H1 (cell line): ENCODE measurements at regions not wholly inside any gene's neighbourhood (a gene's known extent, or its start where the extent isn't known, plus 50 kb on each side); places are given as distances from the start of the nearest gene placed in this dataset.

Experiments
- CTCF ChIA-PET: fragments of 300-600 bp; sonication (Branson Sonifier 250); formaldehyde crosslinking; loops from one replicate; lab custom pipeline; 2021; ENCODE audit not compliant: partially characterized antibody; lab: Charles Lee
- POLR2A ChIA-PET: fragments of 300-600 bp; sonication (Branson Sonifier 250); formaldehyde crosslinking; loops from one replicate; lab custom pipeline; 2021; ENCODE audit warnings: inconsistent platforms; ENCODE audit not compliant: partially characterized antibody; lab: Charles Lee
- DNase-seq, 2 experiments: peaks; one replicate each; pipeline versions ENCODE4 v3.0.0 to v3.0.0-alpha.2; 2010 to 2022; ENCODE audit warnings: low spot score in 2 of 2, low read depth in 1 of 2, mixed read lengths in 1 of 2
- FAIRE-seq: peaks from 2 replicates; lab custom pipeline; 2011; peaks lifted over from hg19 to GRCh38; lab: Jason Lieb, UNC
- H2AFZ ChIP-seq: 2 replicates; pipeline ENCODE4 v1.8.1; 2012; ENCODE audit warnings: low read length, inconsistent platforms
- H2AK5ac ChIP-seq: 2 replicates; pipeline ENCODE4 v1.6.1; 2013; ENCODE audit warnings: low read depth, low read length
- H2BK120ac ChIP-seq: replicated peaks from 2 replicates; pipeline ENCODE3; 2013; ENCODE audit warnings: low read depth, low read length, inconsistent platforms
- H2BK12ac ChIP-seq: 2 replicates; pipeline ENCODE4 v1.6.1; 2013; ENCODE audit warnings: low read depth, low read length
- H2BK15ac ChIP-seq: 2 replicates; pipeline ENCODE4 v1.6.1; 2013; ENCODE audit warnings: low read length
- H2BK20ac ChIP-seq: 2 replicates; pipeline ENCODE4 v1.6.1; 2013; ENCODE audit warnings: low read length
- H2BK5ac ChIP-seq: 2 replicates; pipeline ENCODE4 v1.6.1; 2013; ENCODE audit warnings: low read depth, low read length
- H3K14ac ChIP-seq: 2 replicates; pipeline ENCODE4 v1.6.1; 2013; ENCODE audit warnings: inconsistent platforms; ENCODE audit not compliant: insufficient read length
- H3K18ac ChIP-seq: 2 replicates; pipeline ENCODE4 v1.6.1; 2013; ENCODE audit warnings: low read length; ENCODE audit errors: extremely low read depth
- H3K23ac ChIP-seq: 2 replicates; pipeline ENCODE4 v1.6.1; 2013; ENCODE audit warnings: inconsistent platforms; ENCODE audit not compliant: insufficient read length
- H3K23me2 ChIP-seq: 2 replicates; pipeline ENCODE4 v1.6.1; 2013; ENCODE audit warnings: low read depth, low read length
- H3K27ac ChIP-seq: 2 replicates; pipeline ENCODE4 v1.6.1; 2011; ENCODE audit warnings: low read depth, low read length, inconsistent platforms
- H3K27me3 ChIP-seq, 4 experiments: replicated peaks in 1 of 4; 1 replicate in 1 of 4; 2 replicates in 3 of 4; pipeline versions ENCODE4 v1.6.1 to v1.8.1; 2011 to 2013; ENCODE audit warnings: low read length in 3 of 4, mild to moderate bottlenecking in 3 of 4, inconsistent platforms in 2 of 4, mixed read lengths in 2 of 4, moderate library complexity in 1 of 4; ENCODE audit not compliant: control insufficient read depth in 3 of 4, insufficient read depth in 3 of 4; ENCODE audit errors: extremely low read depth in 1 of 4
- H3K36me3 ChIP-seq, 4 experiments: 2 replicates each; pipeline versions ENCODE4 v1.6.1 to v1.8.1; 2011 to 2013; ENCODE audit warnings: mild to moderate bottlenecking in 4 of 4, low read length in 3 of 4, moderate library complexity in 2 of 4, control low read depth in 1 of 4, inconsistent platforms in 1 of 4; ENCODE audit not compliant: insufficient read depth in 4 of 4, control insufficient read depth in 2 of 4
- H3K4ac ChIP-seq: replicated peaks from 2 replicates; pipeline ENCODE3; 2013; ENCODE audit warnings: low read length, low read depth, mixed read lengths, inconsistent platforms; ENCODE audit not compliant: insufficient read length
- H3K4me1 ChIP-seq, 4 experiments: replicated peaks in 1 of 4; 1 replicate in 1 of 4; 2 replicates in 3 of 4; pipeline versions ENCODE4 v1.6.1 to v1.8.1; 2011 to 2013; ENCODE audit warnings: low read length in 3 of 4, inconsistent platforms in 2 of 4, mixed read lengths in 1 of 4; ENCODE audit not compliant: insufficient read depth in 4 of 4, control insufficient read depth in 3 of 4
- H3K4me2 ChIP-seq, 2 experiments: 2 replicates each; pipeline versions ENCODE4 v1.6.1 to v1.8.1; 2011 to 2013; ENCODE audit warnings: low read depth in 2 of 2, low read length in 2 of 2, control low read depth in 1 of 2, inconsistent platforms in 1 of 2, mild to moderate bottlenecking in 1 of 2; ENCODE audit not compliant: insufficient read depth in 1 of 2
- H3K4me3 ChIP-seq, 4 experiments: fragments of 200-600, 300-600 bp in 1 of 4; sonication (generic), shearing (Covaris generic), sonication (Bioruptor Twin) in 1 of 4; 2 replicates each; pipeline versions ENCODE4 v1.5.1 to v1.8.1; 2011 to 2016; ENCODE audit warnings: low read length in 4 of 4, low read depth in 3 of 4, control low read depth in 2 of 4, inconsistent platforms in 2 of 4, mild to moderate bottlenecking in 2 of 4, mixed read lengths in 1 of 4, moderate library complexity in 1 of 4; ENCODE audit not compliant: insufficient read depth in 2 of 4; ENCODE audit errors: extremely low read depth in 1 of 4
- H3K56ac ChIP-seq: replicated peaks from 2 replicates; pipeline ENCODE3; 2013; ENCODE audit warnings: low read depth, mild to moderate bottlenecking, mixed read lengths, low read length, inconsistent platforms; ENCODE audit not compliant: insufficient read length
- H3K79me1 ChIP-seq: 2 replicates; pipeline ENCODE4 v1.6.1; 2013; ENCODE audit warnings: low read depth, low read length, control low read depth
- H3K79me2 ChIP-seq, 2 experiments: 2 replicates each; pipeline versions ENCODE4 v1.6.1 to v1.8.1; 2012 to 2013; ENCODE audit warnings: low read length in 2 of 2, mild to moderate bottlenecking in 2 of 2, inconsistent platforms in 1 of 2; ENCODE audit not compliant: insufficient read depth in 2 of 2, control insufficient read depth in 1 of 2
- H3K9ac ChIP-seq, 4 experiments: replicated peaks in 1 of 4; 1 replicate in 1 of 4; 2 replicates in 3 of 4; pipeline versions ENCODE4 v1.6.1 to v1.8.1; 2011 to 2013; ENCODE audit warnings: low read depth in 3 of 4, low read length in 3 of 4, control low read depth in 2 of 4, mild to moderate bottlenecking in 2 of 4, moderate library complexity in 2 of 4, inconsistent platforms in 1 of 4; ENCODE audit errors: extremely low read depth in 1 of 4
- H3K9me3 ChIP-seq, 2 experiments: 2 replicates each; pipeline versions ENCODE4 v1.6.1 to v1.8.1; 2012 to 2013; ENCODE audit warnings: mild to moderate bottlenecking in 2 of 2, moderate library complexity in 2 of 2, control low read depth in 1 of 2, inconsistent platforms in 1 of 2, low read depth in 1 of 2, low read length in 1 of 2, mixed read lengths in 1 of 2; ENCODE audit not compliant: insufficient read depth in 2 of 2
- H4K20me1 ChIP-seq, 2 experiments: replicated peaks in 1 of 2; 2 replicates each; pipeline versions ENCODE3 to v1.8.1; 2011 to 2013; ENCODE audit warnings: inconsistent platforms in 2 of 2, low read length in 2 of 2, mild to moderate bottlenecking in 1 of 2; ENCODE audit not compliant: insufficient read depth in 2 of 2, control insufficient read depth in 1 of 2
- H4K5ac ChIP-seq: 2 replicates; pipeline ENCODE4 v1.6.1; 2013; ENCODE audit warnings: low read length, low read depth, mixed read lengths, inconsistent platforms; ENCODE audit not compliant: insufficient read length
- H4K8ac ChIP-seq: 2 replicates; pipeline ENCODE4 v1.8.0; 2013; ENCODE audit warnings: mild to moderate bottlenecking, moderate library complexity, low read length, inconsistent platforms; ENCODE audit not compliant: insufficient read depth; ENCODE audit errors: extremely low read depth
- H4K91ac ChIP-seq: replicated peaks from 2 replicates; pipeline ENCODE3; 2013; ENCODE audit warnings: low read length, mixed read lengths, inconsistent platforms; ENCODE audit not compliant: insufficient read length
- ASH2L ChIP-seq: fragments of 200-600, 300-600 bp; sonication (generic); IDR thresholded peaks from one replicate; pipeline ENCODE4 v1.7.1; 2017; ENCODE audit warnings: low read length
- CHD2 ChIP-seq: IDR thresholded peaks from 2 replicates; pipeline ENCODE4 v1.6.1; 2012; ENCODE audit warnings: low read length, improper control_type of control experiment
- CREB1 ChIP-seq: IDR thresholded peaks from 2 replicates; pipeline ENCODE4 v1.6.1; 2012; ENCODE audit warnings: inconsistent platforms
- EP300 ChIP-seq, 2 experiments: IDR thresholded peaks; 1 replicate in 1 of 2; 2 replicates in 1 of 2; pipeline ENCODE4 v1.6.1; 2011 to 2012; ENCODE audit warnings: low read depth in 2 of 2, low read length in 2 of 2, mild to moderate bottlenecking in 2 of 2, borderline replicate concordance in 1 of 2, inconsistent platforms in 1 of 2, moderate library complexity in 1 of 2
- GABPA ChIP-seq: IDR thresholded peaks from 2 replicates; pipeline ENCODE4 v1.6.1; 2011; ENCODE audit warnings: mild to moderate bottlenecking, low read length, moderate library complexity, borderline replicate concordance; ENCODE audit not compliant: insufficient read depth
- JUND ChIP-seq: IDR thresholded peaks from 2 replicates; pipeline ENCODE4 v1.6.1; 2011; ENCODE audit warnings: mild to moderate bottlenecking, improper control_type of control experiment, low read length
- KDM4A ChIP-seq: IDR thresholded peaks from one replicate; pipeline ENCODE4 v1.7.1; 2012; ENCODE audit warnings: low read depth, mild to moderate bottlenecking, moderate library complexity, low read length, inconsistent platforms; ENCODE audit not compliant: severe bottlenecking
- RFX5 ChIP-seq: IDR thresholded peaks from 2 replicates; pipeline ENCODE4 v1.6.1; 2011; ENCODE audit warnings: low read depth, low read length, improper control_type of control experiment, borderline replicate concordance
- RNF2 ChIP-seq: fragments of 200-900, 300-1000 bp; sonication (generic); IDR thresholded peaks from 2 replicates; pipeline ENCODE4 v1.7.1; 2016; ENCODE audit warnings: borderline replicate concordance, low read depth, mild to moderate bottlenecking, antibody characterized with exemption, low read length; ENCODE audit not compliant: poor library complexity, severe bottlenecking; ENCODE audit errors: missing control alignments
- SP2 ChIP-seq: IDR thresholded peaks from 2 replicates; pipeline ENCODE4 v1.6.1; 2012; ENCODE audit warnings: mild to moderate bottlenecking, low read length, inconsistent platforms
- SRF ChIP-seq: IDR thresholded peaks from 2 replicates; pipeline ENCODE4 v1.6.1; 2011; ENCODE audit warnings: mild to moderate bottlenecking, low read depth, low read length, moderate library complexity
- TAF7 ChIP-seq: optimal IDR thresholded peaks from 2 replicates; pipeline ENCODE3; 2011; ENCODE audit warnings: low read depth, mild to moderate bottlenecking, inconsistent platforms, low read length, moderate library complexity, borderline replicate concordance
- WGBS, 2 experiments: shearing (Covaris generic) in 1 of 2; methylation state at CpG; one replicate each; pipeline versions ENCODE4 v1.1.6 to v1.1.7; 2013 to 2015; ENCODE audit warnings: low lambda C conversion rate in 2 of 2, mixed read lengths in 2 of 2, inconsistent platforms in 1 of 2, low coverage in 1 of 2, missing lambda C conversion rate in 1 of 2; ENCODE audit not compliant: insufficient replicate concordance in 2 of 2, insufficient coverage in 1 of 2, insufficient read length in 1 of 2; ENCODE audit errors: extremely low coverage in 1 of 2, missing lambda C conversion rate in 1 of 2; 5-methylcytosine and 5-hydroxymethylcytosine counted together
- TF ChIP-seq, protein P1 (sequence below): IDR thresholded peaks from 2 replicates; pipeline ENCODE4 v1.6.1; 2012; ENCODE audit warnings: low read length, inconsistent platforms

DNA sequence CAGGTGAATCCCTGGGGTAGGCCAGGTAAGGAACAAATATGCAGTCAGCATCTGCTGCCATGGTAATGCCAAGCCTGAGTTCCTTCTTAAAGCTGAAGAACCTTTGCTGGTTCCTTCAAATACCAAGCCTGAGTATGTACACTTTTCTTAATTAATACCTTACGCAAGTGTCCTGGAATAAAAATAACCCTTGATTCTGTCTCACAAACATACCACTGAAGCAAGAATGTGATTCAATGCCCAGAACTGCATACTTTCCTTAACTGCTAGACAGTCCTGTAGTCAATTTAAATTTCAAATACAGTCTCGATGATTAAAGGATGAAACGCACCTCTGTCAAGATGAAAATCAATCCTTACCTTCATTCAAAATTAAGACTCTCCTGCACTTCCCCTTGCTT is 634.0 kb upstream of the CHRM3 start:
- no peak overlapping the region for H3K9ac ChIP-seq
- H3K23me2 ChIP-seq, result no peaks in the 10 kb centered on the region
- WGBS, 2 experiments, result 83% methylated on average over 3 of the region's 3 CpGs; no CpG with 5 or more reads in 1 of the 2 experiments
- 0 out of 2 replicates have a peak overlapping the region, but pooled peaks have one; percentile 22 for H3K27ac ChIP-seq
- DNase-seq, result no peak
- no peak overlapping the region; the same call in 1 of the 2 replicates for H3K18ac ChIP-seq
- ChIA-PET CTCF (no interaction called here), POLR2A (no interaction called here)
- no peaks in the 10 kb centered on the region for H3K27me3 ChIP-seq
- no peak for FAIRE-seq
- H3K56ac ChIP-seq, result no peak overlapping the region
- H2AK5ac ChIP-seq, result no peak overlapping the region
- no peak overlapping the region for H4K91ac ChIP-seq
- H3K9me3 ChIP-seq, result no peaks in the 10 kb centered on the region; a peak in 1 of 4 replicates
- no peaks in the 10 kb centered on the region for H3K79me2 ChIP-seq
- H2BK12ac ChIP-seq, result no peak overlapping the region
- no peak overlapping the region for H2BK15ac ChIP-seq
- H2BK5ac ChIP-seq, result no peak overlapping the region
- H3K4me2 ChIP-seq, result 0 out of 4 replicates have a peak overlapping the region, but pooled peaks of 1 of the 2 experiments have one; percentile 50
- no peak overlapping the region for H2BK120ac ChIP-seq
- no peak overlapping the region for H2AFZ ChIP-seq
- no peak overlapping the region for H4K8ac ChIP-seq
- no peak overlapping the region for H3K23ac ChIP-seq
- peaks cover 1 to 13% (median 8%) of the 10 kb centered on the region in 4 experiments; a peak in 4 of 7 replicates for H3K4me1 ChIP-seq
- H3K4me3 ChIP-seq, result no peak overlapping the region
- no peak overlapping the region for H3K14ac ChIP-seq
- no peak overlapping the region for H3K4ac ChIP-seq
- peak overlapping the region; percentile 54 for H4K5ac ChIP-seq
- no peaks in the 10 kb centered on the region for H3K36me3 ChIP-seq
- H4K20me1 ChIP-seq, result no peaks in the 10 kb centered on the region
- H3K79me1 ChIP-seq, result no peaks in the 10 kb centered on the region
- 0 out of 2 replicates have a peak overlapping the region, but pooled peaks have one; percentile 9 for H2BK20ac ChIP-seq
- TF ChIP-seq SP2 (no peak), SRF (no peak), RFX5 (no peak), ASH2L (no peak), KDM4A (no peak), JUND (no peak), TAF7 (no peak), CHD2 (no peak), EP300 (IDR thresholded peaks at IDR 0.05; ENCODE audit: borderline replicate concordance in 1 of 2, low read depth in 2 of 2, low read length in 2 of 2) (no peak), RNF2 (no peak), CREB1 (no peak), GABPA (no peak)
- TF ChIP-seq, protein P1, sequence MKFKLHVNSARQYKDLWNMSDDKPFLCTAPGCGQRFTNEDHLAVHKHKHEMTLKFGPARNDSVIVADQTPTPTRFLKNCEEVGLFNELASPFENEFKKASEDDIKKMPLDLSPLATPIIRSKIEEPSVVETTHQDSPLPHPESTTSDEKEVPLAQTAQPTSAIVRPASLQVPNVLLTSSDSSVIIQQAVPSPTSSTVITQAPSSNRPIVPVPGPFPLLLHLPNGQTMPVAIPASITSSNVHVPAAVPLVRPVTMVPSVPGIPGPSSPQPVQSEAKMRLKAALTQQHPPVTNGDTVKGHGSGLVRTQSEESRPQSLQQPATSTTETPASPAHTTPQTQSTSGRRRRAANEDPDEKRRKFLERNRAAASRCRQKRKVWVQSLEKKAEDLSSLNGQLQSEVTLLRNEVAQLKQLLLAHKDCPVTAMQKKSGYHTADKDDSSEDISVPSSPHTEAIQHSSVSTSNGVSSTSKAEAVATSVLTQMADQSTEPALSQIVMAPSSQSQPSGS, result no peak
